T-cell (primary cell): ENCODE measurements at regions not wholly inside any gene's neighbourhood (a gene's known extent, or its start where the extent isn't known, plus 50 kb on each side); places are given as distances from the start of the nearest gene placed in this dataset.
"Not testable (repeated sequence)": the region's sequence is repeated elsewhere in the genome, so short reads cannot be mapped to it uniquely, and the experiment has no call there.

ENCODE experiments used
- ATAC-seq, 4 experiments: fragments of 200-7000 bp in 3 of 4; fragments of 150-1000 bp in 1 of 4; cut with Tn5 transposase; replicated peaks in 1 of 4; 1 replicate in 3 of 4; 2 replicates in 1 of 4; pipeline ENCODE4 v1.10.0; 2021; ENCODE audit warnings: moderate library complexity in 3 of 4, mild to moderate bottlenecking in 2 of 4, moderate number of reproducible peaks in 1 of 4
- CTCF ChIA-PET, 2 donors: fragments of 300-600 bp; sonication (Branson Sonifier 250); formaldehyde crosslinking; loops; one replicate each; lab custom pipeline; 2022; ENCODE audit warnings: antibody characterized with exemption in 2 of 2; lab: Charles Lee
- POLR2A ChIA-PET, 2 donors: fragments of 300-600 bp; sonication (Branson Sonifier 250); formaldehyde crosslinking; loops; one replicate each; lab custom pipeline; 2022; ENCODE audit warnings: antibody characterized with exemption in 2 of 2; lab: Charles Lee
- DNase-seq, 35 experiments: peaks; one replicate each; pipeline versions ENCODE4 v3.0.0 to v3.0.0-alpha.2; 2013 to 2023
- H3K27ac ChIP-seq: one replicate; pipeline ENCODE4 v1.5.1; 2013; ENCODE audit warnings: low read length
- H3K27me3 ChIP-seq, 2 experiments: replicated peaks in 1 of 2; 1 replicate in 1 of 2; 2 replicates in 1 of 2; pipeline versions ENCODE4 v1.6.1 to v1.7.0; 2013; ENCODE audit warnings: low read length in 1 of 2, mixed read lengths in 1 of 2; ENCODE audit not compliant: control insufficient read depth in 2 of 2, insufficient read depth in 2 of 2; ENCODE audit errors: extremely low read depth in 1 of 2
- H3K36me3 ChIP-seq, 2 donors: 1 replicate in 1 of 2; 2 replicates in 1 of 2; pipeline versions ENCODE4 v1.6.1 to v1.7.0; 2013; ENCODE audit warnings: low read length in 1 of 2; ENCODE audit not compliant: control insufficient read depth in 2 of 2, insufficient read depth in 1 of 2; ENCODE audit errors: extremely low read depth in 1 of 2
- H3K4me1 ChIP-seq, 2 experiments: 1 replicate in 1 of 2; 2 replicates in 1 of 2; pipeline versions ENCODE4 v1.6.1 to v1.7.0; 2013; ENCODE audit warnings: low read length in 2 of 2, mixed read lengths in 1 of 2; ENCODE audit not compliant: insufficient read depth in 2 of 2, control insufficient read depth in 1 of 2; ENCODE audit errors: extremely low read depth in 1 of 2
- H3K4me3 ChIP-seq, 2 donors: 1 replicate in 1 of 2; 2 replicates in 1 of 2; pipeline versions ENCODE4 v1.5.1 to v1.7.0; 2013; ENCODE audit warnings: mild to moderate bottlenecking in 2 of 2, low read length in 1 of 2, moderate library complexity in 1 of 2; ENCODE audit not compliant: control insufficient read depth in 1 of 2; ENCODE audit errors: extremely low read depth in 1 of 2
- H3K9me3 ChIP-seq: 2 replicates; pipeline ENCODE4 v1.7.0; 2013
- H3K27ac Mint-ChIP-seq, 2 donors: one replicate each; pipeline ENCODE4 v1.8.0; 2020 to 2021; ENCODE audit warnings: mild to moderate bottlenecking in 2 of 2, mixed read lengths in 2 of 2
- H3K27me3 Mint-ChIP-seq, 2 donors: one replicate each; pipeline ENCODE4 v1.8.0; 2021 to 2022; ENCODE audit warnings: mixed read lengths in 2 of 2
- H3K36me3 Mint-ChIP-seq: one replicate; pipeline ENCODE4 v1.8.0; 2021; ENCODE audit warnings: mixed read lengths
- H3K4me1 Mint-ChIP-seq, 3 donors: one replicate each; pipeline ENCODE4 v1.8.0; 2020 to 2022; ENCODE audit warnings: mixed read lengths in 3 of 3, mild to moderate bottlenecking in 1 of 3
- H3K4me3 Mint-ChIP-seq, 3 donors: one replicate each; pipeline ENCODE4 v1.8.0; 2020 to 2022; ENCODE audit warnings: mild to moderate bottlenecking in 3 of 3, mixed read lengths in 3 of 3, moderate library complexity in 3 of 3
- H3K9me3 Mint-ChIP-seq, 3 donors: one replicate each; pipeline ENCODE4 v1.8.0; 2020 to 2022; ENCODE audit warnings: mixed read lengths in 3 of 3
- WGBS: methylation state at CpG from one replicate; pipeline ENCODE4 v1.1.5; 2013; ENCODE audit warnings: missing lambda C conversion rate; ENCODE audit not compliant: insufficient coverage; 5-methylcytosine and 5-hydroxymethylcytosine counted together

- Histone ChIP-seq H3K4me3 (no peak overlapping the region), H3K27ac (no peak overlapping the region), H3K9me3 (no peaks in the 10 kb centered on the region), H3K36me3 (no peaks in the 10 kb centered on the region), H3K27me3 (no peaks in the 10 kb centered on the region), H3K4me1 (peaks cover 0 to 16% of the 10 kb centered on the region in 2 experiments)
- Mint-ChIP-seq H3K4me3 (no peak overlapping the region), H3K9me3 (no peaks in the 10 kb centered on the region), H3K27me3 (no peaks in the 10 kb centered on the region), H3K27ac (no peak overlapping the region), H3K36me3 (no peaks in the 10 kb centered on the region), H3K4me1 (peaks cover 16 to 23% (median 18%) of the 10 kb centered on the region in 3 donors)
- ChIA-PET CTCF (no interaction called here), POLR2A (no interaction called here)
- DNase-seq = no peak
- no peak for ATAC-seq
- 25% methylated on average over 1 of the region's 2 CpGs for WGBS
Observed at GRCh38 chr10:45243261-45243660, 72.1 kb downstream of the OR13A1 start.

- ChIA-PET CTCF (no interaction called here), POLR2A (no interaction called here)
- Mint-ChIP-seq H3K4me1 (peaks cover 11 to 14% (median 12%) of the 10 kb centered on the region in 3 donors), H3K36me3 (no peaks in the 10 kb centered on the region), H3K9me3 (no peaks in the 10 kb centered on the region), H3K27ac (no peak overlapping the region), H3K27me3 (peaks cover 0 to 8% of the 10 kb centered on the region in 2 donors), H3K4me3 (no peak overlapping the region)
- Histone ChIP-seq H3K27me3 (peaks cover 0 to 8% of the 10 kb centered on the region in 2 experiments), H3K4me1 (peaks cover 0 to 8% of the 10 kb centered on the region in 2 experiments), H3K9me3 (no peaks in the 10 kb centered on the region), H3K4me3 (no peak overlapping the region), H3K27ac (no peak overlapping the region), H3K36me3 (no peaks in the 10 kb centered on the region)
- ATAC-seq (no peak), DNase-seq (no peak)
- WGBS = no CpG with 5 or more reads among the region's 1 CpG
Observed at GRCh38 chr10:45246522-45246921, 68.9 kb downstream of the OR13A1 start.

- ATAC-seq = peak in 2 of 4 experiments; percentile 33 to 44
- DNase-seq = peak in 2 of 35 experiments; percentile 17 to 62
- H3K4me3 Mint-ChIP-seq = peak overlapping the region in 1 of 3 donors; percentile 38
- no peak overlapping the region for H3K27ac Mint-ChIP-seq
- no peaks in the 10 kb centered on the region for H3K36me3 Mint-ChIP-seq
- POLR2A ChIA-PET = interaction anchor here in 1 of 2 donors (0.6 kb wide), 1 partner anchor 313 kb away, joined by 4 read pairs; no protein-coding TSS in a partner anchor
- H3K4me1 Mint-ChIP-seq = peaks cover 5 to 6% (median 6%) of the 10 kb centered on the region in 3 donors
- peaks cover 0 to 8% of the 10 kb centered on the region in 2 experiments for H3K27me3 ChIP-seq
- 44% methylated on average over 5 of the region's 17 CpGs for WGBS
- CTCF ChIA-PET = interaction anchor here (0.6 to 2.4 kb wide), 17 partner anchors 9 to 1957 kb away, joined by 3 to 13 read pairs (median 3); partner anchors contain the start of genes TIMM23 (in 1 of the 2) and ZNF32 (in 1 of the 2)
- no peaks in the 10 kb centered on the region for H3K9me3 ChIP-seq
- H3K27ac ChIP-seq = no peak overlapping the region
- H3K4me1 ChIP-seq = no peaks in the 10 kb centered on the region
- H3K4me3 ChIP-seq = no peak overlapping the region
- no peaks in the 10 kb centered on the region for H3K36me3 ChIP-seq
- H3K27me3 Mint-ChIP-seq = peaks cover 0 to 8% of the 10 kb centered on the region in 2 donors
- no peaks in the 10 kb centered on the region for H3K9me3 Mint-ChIP-seq
Observed at GRCh38 chr10:45249978-45250693, 65.3 kb downstream of the OR13A1 start.

GRCh38 chr10:45250694-45251075 lies 64.7 kb downstream of the OR13A1 start:
- H3K27me3 Mint-ChIP-seq, H3K27me3 ChIP-seq, H3K9me3 Mint-ChIP-seq, ATAC-seq, H3K9me3 ChIP-seq, DNase-seq, H3K4me1 Mint-ChIP-seq, H3K4me3 ChIP-seq, H3K36me3 ChIP-seq, H3K27ac ChIP-seq, H3K4me3 Mint-ChIP-seq, H3K27ac Mint-ChIP-seq, H3K4me1 ChIP-seq, H3K36me3 Mint-ChIP-seq: not testable (repeated sequence)
- 100% methylated on average over 1 of the region's 6 CpGs for WGBS
- CTCF ChIA-PET = interaction anchor here (0.6 to 2.4 kb wide), 13 partner anchors 9 to 778 kb away, joined by 3 to 13 read pairs (median 3); partner anchors contain the start of gene TIMM23 (in 1 of the 2)
- POLR2A ChIA-PET = interaction anchor here in 1 of 2 donors (0.6 kb wide), 1 partner anchor 312 kb away, joined by 4 read pairs; no protein-coding TSS in a partner anchor
